Suppressor macrophage treated with lipopolysaccharide for 4 hours (primary cell): ENCODE measurements at regions not wholly inside any gene's neighbourhood (a gene's known extent, or its start where the extent isn't known, plus 50 kb on each side); places are given as distances from the start of the nearest gene placed in this dataset.
A peak's percentile ranks its signal among the peaks of the same experiment; 100 is the strongest.

Source experiments
- DNase-seq: peaks from one replicate; pipeline ENCODE4 v3.0.0-alpha.2; 2020

DNA sequence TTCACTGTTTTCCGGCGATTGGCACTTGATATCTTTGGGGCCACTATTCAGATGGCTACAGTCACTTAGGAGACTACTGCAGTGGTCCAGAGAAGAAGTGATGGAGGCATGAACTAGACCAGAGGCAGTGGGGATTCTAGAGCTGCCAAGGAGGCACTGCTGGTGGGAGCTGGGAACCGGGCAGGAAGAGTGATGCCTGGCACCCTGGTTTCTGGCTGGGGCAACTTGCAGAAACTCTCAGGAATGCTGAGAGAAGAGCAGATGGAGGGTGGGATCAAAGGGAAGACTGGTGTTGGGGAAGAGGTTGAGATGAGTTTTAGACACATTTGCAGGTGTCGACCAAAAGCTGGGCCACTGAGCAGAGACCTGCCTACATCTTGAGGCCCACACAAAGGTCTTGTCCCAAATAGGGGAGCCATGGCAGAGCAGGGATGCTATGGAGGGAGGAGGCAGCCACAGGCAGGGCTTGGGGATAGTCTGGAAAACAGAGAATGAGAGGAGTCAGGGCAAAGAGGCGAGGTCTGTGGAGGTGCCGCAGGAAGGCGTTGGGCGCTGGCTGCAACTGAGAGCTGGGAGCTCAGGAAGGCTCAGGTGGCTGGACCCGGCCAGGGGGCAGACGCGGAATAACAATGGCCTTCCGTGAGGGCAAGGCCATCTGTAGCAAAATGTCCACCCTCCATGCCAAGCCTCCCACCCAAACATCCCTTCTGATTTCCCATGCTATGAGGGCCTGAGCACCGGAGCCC, 118.9 kb downstream of the TOMM20 start:
- DNase-seq = no peak

DNA sequence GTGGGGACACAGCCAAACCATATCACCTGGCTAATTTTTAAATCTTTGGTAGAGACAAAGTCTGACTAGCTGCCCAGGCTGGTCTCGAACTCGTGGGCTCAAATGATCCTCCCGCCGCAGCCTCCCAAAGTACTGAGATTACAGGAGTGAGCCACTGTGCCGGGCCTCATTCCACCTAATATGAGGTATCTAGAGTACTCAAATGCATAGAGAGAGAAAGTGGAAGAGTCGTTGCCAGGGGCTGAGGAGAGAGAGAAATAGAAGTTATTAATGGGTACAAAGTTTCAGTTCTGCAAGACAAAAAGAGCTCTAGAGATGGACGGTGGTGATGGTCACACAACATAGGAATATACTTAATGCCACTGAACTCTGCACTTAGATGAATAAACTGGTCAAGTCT, 119.6 kb downstream of the TOMM20 start:
- DNase-seq = no peak

- DNase-seq = peak; percentile 77
These were observed 120.4 kb downstream of the TOMM20 start for GRCh38 chr1:235008239-235008638.

- no peak for DNase-seq
These were observed 121.8 kb downstream of the TOMM20 start for GRCh38 chr1:235006816-235007215.

- DNase-seq = peak; percentile 66
These were observed 122.4 kb downstream of the TOMM20 start for GRCh38 chr1:235006132-235006721.

- no peak for DNase-seq
These were observed 123.7 kb downstream of the TOMM20 start for GRCh38 chr1:235004840-235005391.

DNA sequence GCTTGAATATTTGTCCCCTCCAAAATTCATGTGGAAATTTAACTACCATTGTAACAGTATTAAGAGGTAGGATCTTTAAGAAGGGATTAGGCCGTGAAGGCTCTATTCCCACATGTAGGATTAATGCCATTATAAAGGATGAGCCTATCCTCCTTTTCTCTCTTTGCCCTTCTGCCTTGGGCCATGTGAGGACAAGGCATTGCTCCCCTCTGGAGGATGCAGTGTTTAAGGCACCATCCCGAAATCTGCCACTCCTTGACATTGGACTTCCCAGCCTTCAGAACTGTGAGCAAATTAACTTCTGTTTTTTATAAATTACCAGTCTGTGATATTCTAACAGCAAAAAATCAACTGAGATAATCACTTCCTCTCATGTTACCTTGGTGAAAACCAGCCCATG, 124.4 kb downstream of the TOMM20 start:
- DNase-seq = no peak

GRCh38 chr1:235002706-235003300, 125.8 kb downstream of the TOMM20 start:
- no peak for DNase-seq

GRCh38 chr1:234999513-234999940, 129.1 kb downstream of the TOMM20 start:
- DNase-seq = no peak

- peak; percentile 57 for DNase-seq
These were observed 130.5 kb downstream of the TOMM20 start for GRCh38 chr1:234997896-234998741.

DNA sequence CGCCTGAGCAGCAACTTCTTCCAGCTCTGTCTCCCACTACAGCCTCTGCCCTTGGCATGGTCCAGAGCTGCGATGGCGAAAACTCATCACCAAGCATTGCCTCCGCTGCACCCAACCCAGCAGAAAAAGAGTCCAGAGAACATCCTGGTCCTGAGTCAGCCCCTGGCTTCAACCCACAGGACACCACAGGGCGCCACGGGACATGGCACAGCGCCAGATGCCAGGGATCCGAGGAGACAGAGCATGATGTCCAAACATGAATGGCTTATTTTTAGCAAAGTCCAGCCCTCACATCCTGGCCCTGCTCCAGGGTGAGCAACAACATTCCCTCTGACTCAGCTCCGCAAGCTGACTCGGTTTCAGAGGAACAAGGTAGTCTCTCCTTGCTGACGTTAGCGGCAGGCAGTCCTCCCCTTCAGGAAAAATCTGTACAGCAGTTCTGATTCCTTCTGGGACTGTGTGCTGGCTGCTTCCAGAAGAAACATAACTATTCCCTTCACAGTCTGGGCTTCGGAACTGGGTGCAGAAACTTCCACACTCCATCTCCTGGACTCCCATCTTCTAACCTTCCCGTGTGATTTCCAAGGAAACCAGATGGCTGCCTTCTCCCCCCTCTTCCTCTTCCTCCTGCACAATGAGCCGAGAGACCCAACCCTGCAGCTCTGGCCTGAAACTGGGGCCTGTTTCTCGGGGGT, 131.3 kb downstream of the TOMM20 start:
- peak; percentile 95 for DNase-seq

DNA sequence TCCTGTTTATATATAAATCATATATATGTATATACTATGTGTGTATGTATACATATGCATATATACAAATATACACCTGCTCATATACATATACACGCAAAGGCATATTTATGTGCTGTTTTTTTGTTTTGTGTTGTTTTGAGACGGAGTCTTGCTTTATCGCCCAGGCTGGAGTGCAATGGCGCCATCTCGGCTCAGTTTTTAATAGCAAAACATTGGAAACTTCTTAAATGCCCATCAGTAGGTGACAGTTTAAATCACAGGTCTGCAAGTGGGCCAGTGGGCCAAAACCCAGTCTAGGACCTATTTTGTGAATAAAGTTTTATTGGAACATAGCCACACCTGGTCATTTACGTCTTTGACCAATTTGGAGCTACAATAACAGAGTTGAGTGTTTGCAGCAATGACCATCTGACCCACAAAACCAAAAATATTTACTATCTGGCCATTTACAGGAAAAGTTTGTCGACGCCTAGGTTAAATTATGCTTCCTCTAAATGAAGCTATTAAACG, 132.3 kb downstream of the TOMM20 start:
- no peak for DNase-seq

GRCh38 chr1:234994436-234995295, 134.0 kb downstream of the TOMM20 start:
- DNase-seq = no peak

DNA sequence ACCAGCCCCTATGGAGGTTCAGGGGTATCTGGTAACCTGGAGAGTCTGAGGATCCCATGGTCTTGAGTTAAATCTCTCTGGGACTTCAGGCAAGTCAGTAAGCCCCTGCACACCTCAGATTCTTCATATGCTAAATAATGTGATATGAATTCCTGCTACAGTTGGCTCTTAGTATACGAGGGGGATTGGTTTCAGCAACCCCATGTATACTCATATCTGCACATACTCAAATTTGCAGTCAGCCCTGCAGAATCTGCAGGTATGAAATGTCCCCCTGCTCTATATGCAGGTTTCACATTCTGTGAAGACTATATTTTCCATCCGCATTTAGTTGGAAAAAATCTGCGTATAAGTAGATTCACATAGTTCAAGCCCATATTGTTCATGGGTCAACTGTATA, 136.6 kb downstream of the TOMM20 start:
- DNase-seq = no peak

- no peak for DNase-seq
These were observed 137.5 kb downstream of the TOMM20 start for GRCh38 chr1:234990874-234991801.

- no peak for DNase-seq
These were observed 138.3 kb downstream of the TOMM20 start for GRCh38 chr1:234990328-234990675.

DNA sequence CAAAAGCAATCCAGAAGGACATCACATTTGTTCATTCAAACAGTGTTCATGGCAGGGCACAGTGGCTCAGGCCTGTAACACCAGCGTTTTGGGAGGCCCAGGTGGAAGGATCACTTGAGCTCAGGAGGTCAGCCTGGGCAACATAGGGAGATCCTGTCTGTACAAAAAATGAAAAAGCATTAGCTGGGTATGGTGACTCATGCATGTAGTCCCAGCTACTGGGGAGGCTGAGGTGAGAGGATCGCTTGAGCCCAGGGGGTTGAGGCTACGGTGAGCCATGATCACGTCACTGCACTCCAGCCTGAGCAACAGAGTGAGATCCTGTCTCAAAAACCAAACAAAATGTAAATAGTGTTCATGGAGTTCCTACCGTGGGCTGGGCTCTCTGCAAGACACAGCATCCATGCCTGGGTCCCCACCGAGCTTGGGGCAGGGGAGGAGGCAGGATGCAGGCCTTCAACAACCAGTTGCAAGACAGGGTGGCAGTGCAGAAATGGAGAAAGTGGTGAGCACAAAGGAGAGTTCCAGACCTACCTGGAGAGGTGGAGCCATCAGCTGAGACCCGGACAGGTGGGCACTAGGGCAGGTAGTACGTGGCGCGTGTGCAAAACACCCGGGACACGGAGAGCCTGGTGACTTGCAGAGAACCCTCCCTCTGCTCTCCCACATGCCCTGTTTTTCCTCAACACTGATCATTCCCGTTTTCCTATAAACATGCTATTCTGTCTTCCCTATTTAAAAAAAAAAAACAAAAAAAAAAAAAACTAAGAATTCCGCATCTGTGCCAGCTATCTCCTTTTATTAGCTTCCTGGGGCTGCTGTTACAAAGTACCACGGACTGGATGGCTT, 138.9 kb downstream of the TOMM20 start:
- DNase-seq = no peak

- no peak for DNase-seq
These were observed 139.6 kb downstream of the TOMM20 start for GRCh38 chr1:234989019-234989418.

DNA sequence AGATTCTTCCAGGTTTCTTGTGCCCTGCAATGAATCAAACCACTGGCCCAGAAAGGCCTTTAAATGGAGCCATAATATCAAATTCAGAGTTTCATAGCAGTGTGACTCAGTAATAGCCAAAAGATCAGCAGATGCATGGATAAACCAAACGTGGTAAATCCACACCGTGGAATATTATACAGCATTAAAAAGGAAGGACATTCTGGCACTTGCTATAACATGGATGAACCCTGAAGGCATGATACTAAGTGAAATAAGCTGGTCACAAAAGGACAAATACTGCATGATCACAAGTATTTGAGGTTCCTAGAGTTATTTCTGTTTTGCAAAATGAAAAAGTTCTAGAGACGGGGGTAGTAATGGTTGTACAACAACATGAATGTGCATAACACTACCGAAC, 140.1 kb downstream of the TOMM20 start:
- no peak for DNase-seq
